NCI-H82 treated with DMSO at 0.1 percent for 48 hours (cell line): ENCODE measurements at regions not wholly inside any gene's neighbourhood (a gene's known extent, or its start where the extent isn't known, plus 50 kb on each side); places are given as distances from the start of the nearest gene placed in this dataset.
A peak's percentile ranks its signal among the peaks of the same experiment; 100 is the strongest.

ENCODE experiments used
- DNase-seq: peaks from one replicate; lab custom pipeline; 2025; ENCODE audit not compliant: unreplicated experiment; lab: John Stamatoyannopoulos, UW

DNA sequence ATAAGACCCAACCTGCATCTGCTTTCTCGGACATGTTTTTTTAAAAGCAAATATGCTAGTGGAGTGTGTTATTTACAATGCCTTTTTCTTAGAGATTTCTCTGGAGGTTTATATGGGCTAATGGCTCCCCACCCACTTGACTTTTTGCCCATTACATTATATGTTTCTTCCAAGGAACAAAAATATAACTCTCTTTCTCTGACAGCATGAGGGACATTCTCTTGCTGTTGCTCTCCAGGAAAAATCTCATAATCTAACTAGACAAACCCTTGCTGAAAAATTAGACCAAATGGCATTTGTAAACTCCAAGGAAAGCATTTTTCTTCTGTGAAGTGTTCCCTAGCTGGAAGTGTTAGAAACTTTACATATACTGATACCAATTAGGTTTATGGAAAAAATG, 213.7 kb downstream of the PRL start:
- DNase-seq: no peak

GRCh38 chr6:22087960-22088706, 208.7 kb downstream of the PRL start:
- no peak for DNase-seq

DNA sequence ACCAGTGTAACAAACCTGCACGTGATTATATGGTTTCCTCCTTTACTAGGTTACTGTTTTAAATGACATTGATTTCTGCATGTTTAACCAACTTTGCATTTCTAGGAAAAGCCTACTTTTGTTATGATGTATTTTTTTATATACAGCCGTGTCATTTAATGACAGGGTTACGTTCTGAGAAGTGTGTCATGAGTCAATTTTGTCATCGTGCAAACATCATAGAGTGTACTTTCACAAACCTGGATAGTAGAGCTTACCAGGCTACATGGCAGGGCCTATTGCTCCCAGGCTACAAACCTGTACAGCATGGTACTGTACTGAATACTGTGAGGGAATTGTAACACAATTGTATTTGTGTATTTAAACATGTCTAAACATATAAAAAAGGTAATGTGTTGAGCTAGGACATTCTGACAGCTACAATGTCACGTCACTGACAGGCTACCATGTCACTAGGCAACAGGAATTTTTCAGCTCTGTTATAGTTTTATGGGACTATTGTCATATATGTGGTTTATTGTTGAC, 205.3 kb downstream of the PRL start:
- no peak for DNase-seq

GRCh38 chr6:22095836-22096235, 201.0 kb downstream of the PRL start:
- no peak for DNase-seq

DNA sequence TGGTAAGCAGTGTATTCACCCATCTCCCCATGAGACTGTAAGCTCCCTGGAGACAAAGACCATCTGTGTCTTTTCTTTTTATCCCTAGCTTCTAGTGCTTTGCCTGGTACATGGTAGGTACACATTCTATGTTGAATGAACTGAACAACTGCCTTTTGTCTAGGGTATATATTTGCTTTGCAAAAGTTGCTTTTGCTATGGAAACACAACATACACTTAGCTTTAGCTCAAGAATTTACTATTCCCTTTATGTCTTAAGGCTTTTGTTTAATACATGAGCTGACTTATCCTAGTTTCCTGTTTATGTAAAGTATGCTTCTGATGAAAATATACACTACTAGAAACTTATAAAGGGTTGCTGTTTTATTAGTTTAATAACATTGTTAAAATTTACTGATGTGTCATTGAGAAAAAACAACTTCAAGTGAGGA, 198.2 kb downstream of the PRL start:
- peak; percentile 65 for DNase-seq

DNA sequence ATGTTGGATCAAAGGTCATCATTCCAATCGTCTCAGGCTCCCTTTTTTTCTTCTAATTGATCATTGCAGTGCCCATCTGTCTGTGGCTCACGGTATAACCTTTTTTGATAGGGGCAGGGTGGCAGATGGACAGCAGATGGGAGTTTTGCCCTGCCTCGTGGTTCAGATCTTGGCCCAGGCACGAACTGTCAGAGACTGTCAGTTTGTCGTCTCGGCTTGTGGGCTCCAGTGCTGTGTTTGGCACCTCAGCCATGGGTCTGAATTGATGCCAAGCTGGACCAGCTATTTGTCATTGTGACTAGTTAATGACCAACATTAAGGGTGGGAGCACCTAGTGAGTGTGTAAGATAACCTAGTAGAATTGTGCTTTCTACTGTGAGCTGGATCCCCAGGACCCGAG, 197.6 kb downstream of the PRL start:
- DNase-seq: peak; percentile 85

- no peak for DNase-seq
Observed at GRCh38 chr6:22099923-22100322, 196.9 kb downstream of the PRL start.

GRCh38 chr6:22101163-22101562, 195.7 kb downstream of the PRL start:
- peak; percentile 72 for DNase-seq

DNA sequence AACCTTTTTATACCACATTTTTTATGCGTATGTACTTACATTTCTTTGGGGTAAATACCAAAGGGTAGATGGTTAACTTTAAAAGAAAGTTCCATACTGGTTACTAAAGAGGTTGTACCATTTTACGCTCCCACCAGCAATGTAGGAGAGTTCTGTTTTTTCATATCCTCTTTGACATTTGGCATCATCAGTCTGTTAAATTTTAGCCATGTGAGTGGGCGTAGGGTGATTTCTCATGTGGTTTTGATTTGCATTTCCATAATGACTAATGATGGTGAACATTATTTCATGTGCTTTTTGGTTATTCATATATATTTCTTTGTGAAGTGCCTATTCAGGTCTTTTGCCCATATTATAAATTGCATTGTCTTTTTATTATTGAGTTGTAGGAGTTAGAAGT, 194.2 kb downstream of the PRL start:
- DNase-seq: no peak

GRCh38 chr6:22106451-22106850, 190.4 kb downstream of the PRL start:
- DNase-seq: no peak

DNA sequence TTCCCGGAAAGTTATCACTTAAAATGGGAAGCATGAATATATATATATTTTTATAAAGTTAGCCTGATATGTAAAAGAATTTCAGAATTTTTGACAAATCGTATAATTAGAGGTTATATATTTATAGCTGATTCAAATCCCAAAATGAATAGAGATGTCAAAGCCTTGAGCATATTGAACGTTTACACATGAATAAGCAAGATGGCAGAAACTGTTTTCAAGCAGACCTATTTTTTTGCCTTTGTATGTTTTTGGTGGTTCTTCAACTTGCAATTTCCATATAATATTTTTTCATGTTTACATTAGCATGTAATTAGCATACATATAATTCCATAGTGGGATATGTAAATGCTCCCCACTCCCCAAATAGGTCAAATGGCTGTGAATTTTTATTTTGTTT, 189.9 kb downstream of the PRL start:
- no peak for DNase-seq

GRCh38 chr6:22108199-22108598, 188.6 kb downstream of the PRL start:
- DNase-seq: no peak

DNA sequence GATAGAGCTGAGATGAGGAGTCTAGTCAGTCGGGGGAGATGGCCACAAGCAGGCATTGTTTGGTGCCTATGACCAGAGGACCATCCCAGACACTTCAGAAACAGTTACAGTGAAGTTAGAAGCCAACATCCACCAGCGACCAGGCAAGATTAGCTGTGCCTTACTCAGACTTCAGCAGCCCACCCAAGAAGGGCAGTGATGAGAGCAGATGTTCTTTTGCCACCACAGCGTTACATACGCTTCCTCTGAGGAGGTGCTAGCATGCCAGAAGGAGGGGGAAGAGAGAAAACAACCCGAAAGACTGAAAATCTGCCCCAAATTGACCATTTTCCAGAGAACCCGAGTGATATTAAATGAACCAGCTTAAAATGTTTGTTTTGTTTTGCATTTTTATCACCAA, 186.8 kb downstream of the PRL start:
- no peak for DNase-seq

DNA sequence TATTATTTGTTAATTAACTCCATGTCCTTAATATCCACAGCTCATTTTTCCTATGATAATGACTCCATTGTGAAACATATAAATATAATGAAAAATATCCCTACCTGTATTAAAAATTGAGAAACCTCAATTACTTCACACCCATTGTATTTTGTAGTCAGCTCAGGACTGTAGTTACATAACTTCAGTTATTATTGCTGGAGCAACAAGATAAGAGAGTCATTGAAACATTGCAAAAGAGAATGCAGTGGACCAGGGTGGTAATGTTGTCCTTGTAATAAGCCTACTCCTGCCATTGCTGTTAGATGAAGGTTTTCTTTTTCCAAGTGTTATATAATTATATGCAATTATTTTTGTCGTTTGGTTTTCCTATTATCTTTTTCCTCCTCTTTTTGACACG, 184.4 kb downstream of the PRL start:
- DNase-seq: no peak

DNA sequence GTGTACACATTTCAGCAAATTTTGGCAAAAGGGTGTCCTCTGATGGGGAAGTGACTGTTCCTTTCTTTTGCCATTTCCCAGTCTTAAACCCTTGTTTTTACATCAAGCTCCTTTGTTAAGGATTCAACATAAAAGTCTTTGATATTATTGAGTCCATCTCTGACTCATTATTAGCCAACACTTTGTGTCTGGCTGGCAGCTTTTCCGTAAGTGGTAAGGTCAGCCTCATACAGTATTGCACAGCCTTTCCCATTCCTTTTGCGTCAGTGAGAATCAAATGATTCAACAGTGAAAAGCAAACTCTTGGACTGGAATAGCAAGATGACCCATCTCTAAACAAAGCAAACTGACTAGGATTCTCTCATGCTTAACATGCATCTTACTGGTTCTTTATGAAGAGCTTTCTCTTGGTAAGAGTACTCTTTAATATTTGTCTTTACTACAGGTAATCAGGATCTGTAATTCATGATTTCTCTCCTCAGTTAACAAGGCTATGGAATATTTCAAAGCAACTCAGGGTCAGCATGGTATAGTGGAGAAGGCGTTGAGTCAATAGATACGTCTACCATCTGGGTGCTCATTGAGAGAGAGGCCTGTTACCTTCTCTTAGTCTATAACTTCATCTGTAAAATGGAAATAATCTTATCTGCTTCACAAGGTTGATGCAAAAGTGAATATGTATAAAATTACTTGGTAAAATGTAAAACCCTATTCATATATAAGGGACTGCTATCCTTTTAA, 183.6 kb downstream of the PRL start:
- DNase-seq: no peak

DNA sequence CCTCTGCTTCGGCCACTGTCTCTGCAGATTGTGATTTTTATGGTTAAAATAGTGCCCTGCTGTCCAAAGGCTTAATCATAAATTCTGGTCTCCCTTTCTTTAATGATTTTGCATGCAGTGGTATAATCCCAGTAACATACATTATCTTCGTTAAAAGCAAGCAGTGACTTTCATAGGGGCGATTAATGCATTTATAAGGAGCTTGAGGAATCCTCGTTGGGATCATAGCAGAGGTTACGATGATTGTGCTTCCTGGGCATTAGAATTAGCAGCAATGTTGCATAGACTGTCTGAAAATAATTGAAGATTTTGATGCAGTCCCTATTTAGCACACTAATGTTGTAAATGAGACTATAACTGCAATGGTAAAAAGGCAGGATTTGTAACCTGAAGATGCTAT, 181.3 kb downstream of the PRL start:
- DNase-seq: no peak

- no peak for DNase-seq
Observed at GRCh38 chr6:22117631-22118030, 179.2 kb downstream of the PRL start.

- no peak for DNase-seq
Observed at GRCh38 chr6:22119500-22119899, 177.3 kb downstream of the PRL start.

GRCh38 chr6:22124756-22125155, 172.1 kb downstream of the PRL start:
- DNase-seq: no peak

DNA sequence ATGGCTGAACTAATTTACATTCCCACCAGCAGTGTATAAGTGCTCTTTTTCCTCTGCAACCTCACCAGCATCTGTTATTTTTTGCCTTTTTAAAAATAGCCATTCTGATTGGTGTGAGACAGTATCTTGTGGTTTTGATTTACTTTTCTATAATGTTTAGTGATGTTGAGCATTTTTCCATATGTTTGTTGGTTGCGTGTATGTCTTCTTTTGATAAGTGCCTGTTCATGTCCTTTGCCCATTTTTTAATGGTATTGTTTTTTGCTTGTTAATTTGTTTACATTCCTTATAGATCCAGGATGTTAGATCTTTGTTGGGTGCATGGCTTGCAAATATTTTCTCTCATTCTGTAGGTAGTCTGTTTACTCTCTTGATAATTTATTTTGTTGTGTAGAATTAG, 169.9 kb downstream of the PRL start:
- DNase-seq: no peak

DNA sequence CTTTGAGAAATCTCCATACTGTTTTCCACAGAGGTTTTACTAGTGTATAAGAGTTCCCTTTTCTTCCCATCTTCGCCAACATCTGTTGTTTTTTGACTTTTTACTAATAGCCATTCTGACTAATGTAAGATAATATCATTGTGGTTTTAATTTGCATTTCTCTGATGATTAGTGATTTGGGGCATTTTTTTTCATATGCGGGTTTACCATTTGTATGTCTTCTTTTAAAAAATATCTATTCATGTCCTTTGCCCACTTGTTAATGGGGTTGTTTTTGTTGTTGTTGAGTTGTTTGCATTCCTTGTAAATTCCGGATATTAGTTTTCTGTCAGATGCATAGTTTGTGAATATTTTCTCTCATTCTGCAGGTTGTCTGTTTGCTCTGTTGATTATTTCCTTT, 167.1 kb downstream of the PRL start:
- DNase-seq: no peak

- no peak for DNase-seq
Observed at GRCh38 chr6:22132656-22133055, 164.2 kb downstream of the PRL start.
